ENCODE measurements at regions not wholly inside any gene's neighbourhood (a gene's known extent, or its start where the extent isn't known, plus 50 kb on each side); places are given as distances from the start of the nearest gene placed in this dataset.

DNA sequence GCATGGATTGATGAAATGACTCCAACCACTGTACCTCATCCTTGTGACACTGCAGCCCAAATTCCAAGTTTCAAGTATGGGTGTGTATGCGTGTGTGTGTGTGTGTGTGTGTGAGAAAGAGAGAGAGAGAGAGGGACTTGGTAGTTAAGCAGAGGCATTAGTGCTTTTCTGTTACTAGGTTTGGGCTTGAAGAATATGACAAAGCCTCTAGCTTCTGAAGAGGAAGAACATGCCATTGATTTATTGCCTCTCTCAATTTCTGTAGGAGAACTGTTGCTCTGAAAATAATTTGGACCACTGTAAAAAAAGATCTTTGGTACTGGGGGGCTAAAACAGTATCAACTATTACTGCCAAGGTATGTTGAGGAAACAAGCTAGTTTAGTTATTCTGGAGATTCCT lies 139.2 kb downstream of the AQP9 start:
- TF ChIP-seq, protein P1, sequence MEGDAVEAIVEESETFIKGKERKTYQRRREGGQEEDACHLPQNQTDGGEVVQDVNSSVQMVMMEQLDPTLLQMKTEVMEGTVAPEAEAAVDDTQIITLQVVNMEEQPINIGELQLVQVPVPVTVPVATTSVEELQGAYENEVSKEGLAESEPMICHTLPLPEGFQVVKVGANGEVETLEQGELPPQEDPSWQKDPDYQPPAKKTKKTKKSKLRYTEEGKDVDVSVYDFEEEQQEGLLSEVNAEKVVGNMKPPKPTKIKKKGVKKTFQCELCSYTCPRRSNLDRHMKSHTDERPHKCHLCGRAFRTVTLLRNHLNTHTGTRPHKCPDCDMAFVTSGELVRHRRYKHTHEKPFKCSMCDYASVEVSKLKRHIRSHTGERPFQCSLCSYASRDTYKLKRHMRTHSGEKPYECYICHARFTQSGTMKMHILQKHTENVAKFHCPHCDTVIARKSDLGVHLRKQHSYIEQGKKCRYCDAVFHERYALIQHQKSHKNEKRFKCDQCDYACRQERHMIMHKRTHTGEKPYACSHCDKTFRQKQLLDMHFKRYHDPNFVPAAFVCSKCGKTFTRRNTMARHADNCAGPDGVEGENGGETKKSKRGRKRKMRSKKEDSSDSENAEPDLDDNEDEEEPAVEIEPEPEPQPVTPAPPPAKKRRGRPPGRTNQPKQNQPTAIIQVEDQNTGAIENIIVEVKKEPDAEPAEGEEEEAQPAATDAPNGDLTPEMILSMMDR (IDR thresholded peaks at IDR 0.05; ENCODE audit: insufficient read depth, low read length, missing control alignments), result no peak
- no peak overlapping the region for H3K4me3 ChIP-seq (ENCODE audit: low read depth, low read length)
- no peak for DNase-seq (ENCODE audit: low read depth, low spot score)
- CTCF ChIA-PET, result no interaction called here
- POLR2A ChIA-PET, result no interaction called here

DNA sequence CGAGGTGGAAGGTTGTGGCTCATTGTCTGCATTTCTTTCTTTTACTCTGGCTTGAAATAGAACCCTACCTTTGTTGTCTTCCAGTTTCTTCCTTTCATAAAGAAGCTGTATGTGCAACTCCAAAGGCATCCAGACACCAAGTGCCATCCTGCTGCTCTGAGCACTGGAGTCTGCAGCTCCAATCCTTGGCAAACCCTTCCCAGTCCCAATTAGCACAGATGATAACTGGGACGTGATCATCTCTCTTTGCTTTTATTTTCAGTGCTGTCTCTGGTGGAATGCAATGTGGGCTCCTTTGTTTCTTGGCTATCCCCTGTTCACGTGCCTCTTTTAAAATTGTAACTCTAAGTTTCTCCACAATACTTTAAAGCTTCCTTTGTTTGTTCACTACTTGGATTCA lies 140.9 kb downstream of the AQP9 start:
- POLR2A ChIA-PET, result no interaction called here
- CTCF ChIA-PET, result interaction anchor here (1.4 kb wide), 1 partner anchor 9 kb away, joined by 6 read pairs; no protein-coding TSS in a partner anchor
- DNase-seq (ENCODE audit: low read depth, low spot score), result no peak
- TF ChIP-seq, protein P1 (IDR thresholded peaks at IDR 0.05; ENCODE audit: insufficient read depth, low read length, missing control alignments), result no peak
- no peak overlapping the region for H3K4me3 ChIP-seq (ENCODE audit: low read depth, low read length)

DNA sequence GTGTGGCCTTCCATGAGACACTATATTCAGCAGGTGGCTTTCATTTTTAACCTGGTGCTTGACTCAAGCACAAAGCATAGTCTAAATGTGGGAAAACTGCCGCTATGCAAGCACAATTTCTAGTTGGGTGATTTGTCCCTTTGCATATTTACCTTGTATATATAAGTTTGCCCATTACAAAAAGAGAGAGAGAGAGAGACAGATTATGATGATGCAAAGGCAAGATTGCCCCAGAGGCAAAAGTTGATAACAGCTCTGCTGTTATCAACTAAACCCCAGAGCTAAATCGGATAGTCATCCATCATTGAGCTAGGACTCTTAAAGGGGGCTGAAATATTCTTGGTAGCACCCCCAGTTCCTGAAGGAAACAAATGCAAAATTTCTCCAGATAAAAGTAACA lies 141.5 kb downstream of the AQP9 start:
- no peak overlapping the region for H3K4me3 ChIP-seq (ENCODE audit: low read depth, low read length)
- ChIA-PET POLR2A (no interaction called here), CTCF (interaction anchor here (1.4 kb wide), 1 partner anchor 9 kb away, joined by 6 read pairs; no protein-coding TSS in a partner anchor)
- TF ChIP-seq, protein P1 (IDR thresholded peaks at IDR 0.05; ENCODE audit: insufficient read depth, low read length, missing control alignments), result no peak
- DNase-seq (ENCODE audit: low read depth, low spot score), result no peak

DNA sequence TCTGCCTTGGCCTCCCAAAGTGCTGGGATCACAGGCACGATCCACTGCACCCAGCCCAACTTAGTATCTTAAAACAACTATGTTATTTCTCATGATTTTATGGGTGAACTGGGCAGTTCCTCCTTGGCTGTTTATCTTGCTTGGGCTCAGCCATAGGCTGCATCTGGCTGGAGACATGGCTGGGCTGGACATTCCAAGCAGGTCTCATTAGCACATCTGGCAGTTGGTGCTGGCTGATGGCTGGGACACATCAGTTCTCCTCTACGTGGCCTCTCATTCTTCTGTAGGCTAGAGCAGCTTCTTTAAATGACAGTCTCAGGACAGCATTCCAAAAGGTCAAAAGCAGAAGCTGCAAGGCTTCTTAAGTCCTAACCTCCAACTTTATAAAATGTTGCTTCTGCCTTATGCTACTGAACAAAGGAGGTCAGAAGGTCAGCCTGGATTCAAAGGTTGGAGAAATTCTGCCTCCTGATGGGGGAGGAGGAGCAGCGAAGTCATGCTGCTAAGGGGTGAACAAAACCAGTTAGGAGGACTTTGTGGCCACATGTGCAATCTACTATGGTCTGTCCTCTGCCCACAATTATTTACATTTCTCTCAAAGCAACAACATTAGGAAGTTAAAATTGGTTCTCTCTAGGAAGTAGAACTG lies 144.0 kb downstream of the AQP9 start:
- DNase-seq (ENCODE audit: low read depth, low spot score), result no peak
- ChIA-PET POLR2A (no interaction called here), CTCF (interaction anchor here (1.7 kb wide), 1 partner anchor 12 kb away, joined by 7 read pairs; no protein-coding TSS in a partner anchor)
- TF ChIP-seq, protein P1 (IDR thresholded peaks at IDR 0.05; ENCODE audit: insufficient read depth, low read length, missing control alignments), result no peak
- no peak overlapping the region for H3K4me3 ChIP-seq (ENCODE audit: low read depth, low read length)

DNA sequence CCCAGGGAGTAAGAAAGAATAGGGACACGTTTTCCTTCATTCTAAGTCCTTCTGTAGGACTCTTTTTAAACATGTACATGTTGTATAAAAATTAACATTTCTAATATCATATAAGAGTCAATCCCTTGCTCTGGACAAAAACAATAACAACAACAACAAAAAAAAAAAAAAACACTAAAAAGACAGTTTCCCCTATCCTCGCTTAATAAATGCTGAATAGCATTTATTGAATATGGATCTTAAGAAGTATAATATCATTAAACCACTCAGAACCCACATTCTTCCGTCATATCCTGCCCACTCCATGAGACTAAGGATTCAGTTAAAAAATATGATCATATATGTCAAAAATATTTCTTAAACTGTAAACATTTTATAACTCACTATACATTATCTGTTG lies 145.1 kb downstream of the AQP9 start:
- POLR2A ChIA-PET, result no interaction called here
- DNase-seq (ENCODE audit: low read depth, low spot score), result no peak

DNA sequence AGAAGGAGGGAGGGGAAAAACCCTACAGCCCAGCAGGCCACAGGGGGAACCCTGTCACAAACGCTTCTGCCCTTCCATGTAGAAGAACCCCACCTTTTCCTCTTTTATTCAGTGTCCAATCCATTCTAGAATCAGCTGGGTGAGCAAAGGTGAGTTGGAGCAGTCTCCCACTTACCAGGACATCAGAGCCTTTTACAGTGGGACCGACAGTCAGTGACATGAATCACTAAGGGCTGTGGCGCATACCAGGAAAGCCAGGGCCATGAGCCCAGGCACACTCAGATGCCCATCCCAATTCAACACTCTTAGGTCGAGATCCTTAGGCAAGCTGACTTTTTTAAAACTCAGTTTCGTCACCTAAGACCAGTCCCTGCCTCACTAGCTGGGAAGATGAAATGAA lies 146.1 kb downstream of the AQP9 start:
- TF ChIP-seq, protein P1 (IDR thresholded peaks at IDR 0.05; ENCODE audit: insufficient read depth, low read length, missing control alignments), result no peak
- DNase-seq (ENCODE audit: low read depth, low spot score), result no peak
- no peak overlapping the region for H3K4me3 ChIP-seq (ENCODE audit: low read depth, low read length)
- ChIA-PET CTCF (no interaction called here), POLR2A (no interaction called here)

More for the DNA sequence above, 145.1 kb downstream of the AQP9 start:
- no peak overlapping the region for H3K4me3 ChIP-seq (ENCODE audit: low read depth, low read length)
- TF ChIP-seq, protein P1 (IDR thresholded peaks at IDR 0.05; ENCODE audit: insufficient read depth, low read length, missing control alignments), result no peak
- CTCF ChIA-PET, result no interaction called here

All from AG04449 (cell line).